ENCODE measurements at regions not wholly inside any gene's neighbourhood (a gene's known extent, or its start where the extent isn't known, plus 50 kb on each side); places are given as distances from the start of the nearest gene placed in this dataset.
"Not testable (repeated sequence)": the region's sequence is repeated elsewhere in the genome, so short reads cannot be mapped to it uniquely, and the experiment has no call there.

DNA sequence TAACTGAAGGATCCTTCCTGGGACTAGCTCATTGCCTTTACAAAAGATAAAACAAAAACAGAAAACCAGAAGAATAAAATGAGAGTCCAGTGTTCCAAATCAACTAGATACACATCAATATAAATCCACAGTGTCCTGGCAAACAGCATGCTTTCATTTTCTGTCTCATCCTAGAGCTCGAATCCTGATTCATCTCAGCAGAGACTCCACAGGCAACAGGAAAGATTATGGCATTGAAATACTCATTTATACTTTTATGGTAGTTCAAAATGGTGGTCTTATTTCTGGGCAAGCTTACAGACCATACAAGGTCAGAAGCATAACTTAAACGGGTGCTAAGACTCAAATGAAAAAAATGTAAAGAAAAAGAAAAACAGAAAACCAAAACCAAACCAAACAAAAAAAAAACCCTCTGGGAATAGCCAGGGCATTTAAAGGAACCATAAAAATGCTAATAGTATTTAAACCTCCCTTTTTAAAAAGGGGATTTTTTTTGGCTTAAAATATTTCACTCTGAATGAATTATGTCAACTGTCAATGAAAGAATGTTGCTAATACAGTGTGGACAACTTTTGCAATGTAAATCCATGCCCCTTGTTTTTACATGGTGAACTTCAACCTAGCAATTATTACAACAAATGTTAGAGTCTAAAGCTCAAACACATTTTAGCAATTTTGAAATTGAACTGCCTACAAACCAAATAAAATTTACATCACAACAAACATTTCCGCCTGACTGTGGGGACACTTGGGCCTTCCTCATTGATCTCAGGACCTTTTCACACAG is 57.9 kb downstream of the GPR101 start:
- DNase-seq (ENCODE audit: low read depth, low spot score): no peak

DNA sequence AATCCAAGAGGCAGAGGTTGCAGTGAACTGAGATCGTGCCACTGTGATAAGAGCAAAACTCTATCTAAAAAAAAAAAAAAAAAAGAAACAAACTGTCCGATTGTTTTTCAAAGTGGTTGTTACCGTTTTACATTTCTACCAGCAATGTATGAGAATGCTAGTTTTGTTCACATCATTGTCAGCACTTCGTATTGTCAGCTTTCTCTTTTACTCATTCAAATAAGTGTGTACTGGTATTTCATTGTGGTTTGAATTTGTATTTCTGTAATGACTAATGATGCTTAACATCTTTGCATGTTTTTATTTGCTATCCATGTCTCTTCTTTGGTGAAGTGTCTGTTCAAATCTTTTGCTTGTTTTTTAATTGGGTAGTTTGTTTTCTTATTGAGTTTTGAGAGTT is 65.8 kb downstream of the GPR101 start:
- no peak for DNase-seq (ENCODE audit: low read depth, low spot score)

DNA sequence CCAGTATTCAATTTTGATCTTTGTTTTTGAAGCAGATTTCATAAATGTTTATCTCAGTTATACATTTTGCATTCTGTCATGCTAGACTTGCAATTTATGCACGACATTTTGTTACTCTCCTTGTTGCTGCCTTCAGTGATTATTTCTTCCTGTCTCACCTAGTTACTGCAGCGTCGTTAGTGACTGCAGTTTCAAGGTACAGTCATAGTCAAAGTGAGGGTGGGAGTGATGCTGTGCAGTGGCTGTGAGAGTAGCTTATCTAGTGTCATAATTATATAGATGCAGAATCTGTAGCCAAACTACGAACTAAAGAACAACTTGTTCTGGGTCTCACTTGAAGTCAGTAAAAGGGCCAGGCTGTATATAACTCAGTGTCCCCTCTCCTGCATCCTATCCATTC is 69.8 kb downstream of the GPR101 start:
- no peak for DNase-seq (ENCODE audit: low read depth, low spot score)

- DNase-seq (ENCODE audit: low read depth, low spot score): no peak
Observed at GRCh38 chrX:136961594-136962135, 72.1 kb downstream of the GPR101 start.

GRCh38 chrX:136954930-136955329 is 74.4 kb upstream of the RBMX start:
- no peak for DNase-seq (ENCODE audit: low read depth, low spot score)

DNA sequence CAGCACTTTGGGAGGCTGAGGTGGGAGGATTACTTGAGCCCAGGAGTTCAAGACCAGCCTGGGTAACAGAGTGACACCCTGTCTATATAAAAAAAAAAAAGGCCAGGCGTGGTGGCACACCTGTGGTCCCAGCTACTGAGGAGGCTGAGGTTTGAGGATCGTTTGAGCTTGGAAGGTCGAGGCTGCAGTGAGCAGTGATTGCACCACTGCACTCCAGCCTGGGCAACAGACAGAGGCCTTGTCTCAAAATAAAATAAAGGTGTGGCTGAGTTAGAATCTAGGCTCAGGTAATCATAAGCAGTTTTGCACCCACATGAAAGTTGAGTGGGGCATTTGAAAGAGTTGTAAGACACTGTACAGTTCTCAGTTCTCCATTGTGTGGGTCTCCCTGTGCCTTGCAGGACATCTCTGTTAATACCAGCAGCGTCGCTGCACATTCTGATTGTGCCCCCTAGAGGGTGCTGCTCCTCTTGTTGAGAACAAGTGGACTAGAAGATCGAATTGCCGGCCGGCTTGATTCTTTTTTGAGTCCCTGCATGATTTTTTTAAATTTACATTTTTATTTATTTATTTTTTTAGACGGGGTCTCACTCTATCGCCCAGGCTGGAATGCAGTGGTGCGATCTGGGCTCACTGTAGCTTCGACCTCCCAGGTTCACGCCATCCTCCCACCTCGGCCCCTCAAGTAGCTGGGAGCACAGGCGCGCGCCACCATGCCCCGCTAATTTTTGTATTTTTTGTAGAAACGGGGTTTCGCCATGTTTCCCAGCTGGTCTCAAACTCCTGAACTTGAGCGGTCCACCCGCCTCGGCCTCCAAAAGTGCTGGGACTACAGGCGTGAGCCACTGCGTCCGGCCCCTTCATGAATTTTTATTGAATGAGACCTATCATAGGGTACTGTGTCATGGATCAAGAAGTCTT is 73.6 kb upstream of the RBMX start:
- DNase-seq (ENCODE audit: low read depth, low spot score): peak; percentile 65

DNA sequence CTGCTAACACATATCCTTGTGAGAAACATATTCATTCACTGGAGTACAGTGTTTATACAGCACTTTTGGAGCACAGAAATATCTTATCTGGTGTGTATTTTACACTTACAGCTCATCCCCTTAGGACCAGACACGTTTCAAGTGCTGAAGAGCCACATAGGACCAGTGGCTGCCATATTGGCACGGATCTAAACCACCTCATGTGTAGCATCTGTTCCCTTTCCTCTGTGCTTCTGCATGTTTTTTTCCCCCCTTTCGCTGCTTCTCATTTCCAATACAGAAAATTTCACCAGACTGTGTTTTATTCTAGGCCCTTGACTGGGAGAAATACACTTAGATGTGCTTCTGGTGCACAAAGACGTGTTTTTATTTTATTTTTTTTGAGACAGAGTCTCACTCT is 69.7 kb upstream of the RBMX start:
- no peak for DNase-seq (ENCODE audit: low read depth, low spot score)

- no peak for DNase-seq (ENCODE audit: low read depth, low spot score)
Observed at GRCh38 chrX:136941396-136942337, 61.1 kb upstream of the RBMX start.

DNA sequence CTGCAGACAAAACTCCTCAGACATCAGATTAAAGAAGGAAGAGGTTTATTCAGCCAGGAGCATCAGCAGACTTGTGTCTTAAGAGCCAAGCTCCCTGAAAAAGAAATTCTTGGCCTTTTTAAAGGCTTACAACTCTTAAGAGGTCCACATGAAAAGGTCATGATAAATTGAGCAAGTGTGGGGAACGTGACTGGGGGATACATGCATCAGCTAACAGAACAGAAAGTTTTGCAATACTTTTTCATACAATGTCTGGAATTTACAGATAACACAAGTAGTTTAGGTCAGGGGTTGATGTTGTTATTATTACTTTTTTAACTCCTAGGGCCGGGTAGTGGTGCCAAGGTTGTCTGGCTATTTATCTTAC is 55.6 kb upstream of the RBMX start:
- no peak for DNase-seq (ENCODE audit: low read depth, low spot score)

DNA sequence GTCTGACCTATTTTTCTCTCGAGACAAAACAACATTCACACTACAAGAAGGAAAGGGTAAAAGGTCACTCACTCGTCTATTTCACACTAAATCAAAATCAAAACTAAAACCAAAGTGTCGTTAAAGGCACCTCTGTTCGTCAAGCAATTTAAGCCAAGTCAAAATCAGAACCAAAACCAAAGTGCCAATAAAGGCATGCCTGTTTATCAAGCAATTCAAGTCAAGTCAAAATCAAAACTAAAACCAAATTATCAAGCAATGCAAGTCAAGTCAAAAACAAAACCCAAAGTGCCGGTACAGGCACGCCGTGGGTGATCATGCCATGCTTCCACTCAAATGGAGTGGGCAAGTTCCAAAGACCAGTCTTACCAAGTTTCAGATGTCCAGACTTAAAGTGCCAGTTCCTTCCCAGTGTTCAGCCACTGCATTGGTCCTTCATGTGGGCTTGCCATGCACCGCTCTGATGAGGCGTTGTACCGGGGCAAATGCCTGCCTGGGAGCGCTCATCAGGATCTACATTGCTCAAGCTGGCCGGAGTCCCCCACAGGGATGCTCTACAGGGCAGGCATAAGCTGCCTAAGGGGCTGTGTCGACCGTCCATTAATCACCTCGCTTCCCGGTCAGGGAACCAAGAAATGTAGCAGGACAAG is 55.1 kb upstream of the RBMX start:
- not testable (repeated sequence) for DNase-seq (ENCODE audit: low read depth, low spot score)

- DNase-seq (ENCODE audit: low read depth, low spot score): not testable (repeated sequence)
Observed at GRCh38 chrX:136934652-136935051, 54.1 kb upstream of the RBMX start.

- no peak for DNase-seq (ENCODE audit: low read depth, low spot score)
Observed at GRCh38 chrX:136933611-136934145, 53.2 kb upstream of the RBMX start.

- no peak for DNase-seq (ENCODE audit: low read depth, low spot score)
Observed at GRCh38 chrX:136931661-136932060, 51.1 kb upstream of the RBMX start.
